PC-9 (cell line): ENCODE measurements at regions not wholly inside any gene's neighbourhood (a gene's known extent, or its start where the extent isn't known, plus 50 kb on each side); places are given as distances from the start of the nearest gene placed in this dataset.

Source experiments
- EZH2 ChIP-seq: fragments of 200-600 bp; sonication (generic); IDR thresholded peaks from 2 replicates; pipeline ENCODE4 v1.8.0; 2017; ENCODE audit warnings: antibody characterized with exemption, low read depth
- TF ChIP-seq, protein P1 (sequence below): fragments of 200-600 bp; sonication (generic); conservative IDR thresholded peaks from 2 replicates; pipeline ENCODE4 v1.6.1; 2017; ENCODE audit warnings: mixed run types, antibody characterized with exemption, mild to moderate bottlenecking, moderate library complexity

DNA sequence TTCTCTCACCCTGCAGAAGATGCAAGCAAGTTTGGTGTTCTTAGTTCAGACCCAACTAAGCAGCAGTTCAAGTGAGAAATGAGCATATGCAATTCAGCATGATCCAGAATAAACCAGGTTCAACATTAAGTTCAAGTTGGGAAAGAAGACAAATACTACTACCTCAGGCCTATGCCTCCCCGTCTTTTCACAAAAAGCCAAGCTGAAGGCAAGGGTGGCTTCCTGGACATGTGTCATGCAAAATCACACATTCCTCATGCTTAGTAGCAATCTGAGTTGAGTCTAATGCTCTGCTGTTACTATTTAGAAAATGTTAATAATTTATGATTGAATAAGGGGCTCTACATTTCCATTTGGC is 453.4 kb upstream of the GRAMD2B start:
- TF ChIP-seq, protein P1, sequence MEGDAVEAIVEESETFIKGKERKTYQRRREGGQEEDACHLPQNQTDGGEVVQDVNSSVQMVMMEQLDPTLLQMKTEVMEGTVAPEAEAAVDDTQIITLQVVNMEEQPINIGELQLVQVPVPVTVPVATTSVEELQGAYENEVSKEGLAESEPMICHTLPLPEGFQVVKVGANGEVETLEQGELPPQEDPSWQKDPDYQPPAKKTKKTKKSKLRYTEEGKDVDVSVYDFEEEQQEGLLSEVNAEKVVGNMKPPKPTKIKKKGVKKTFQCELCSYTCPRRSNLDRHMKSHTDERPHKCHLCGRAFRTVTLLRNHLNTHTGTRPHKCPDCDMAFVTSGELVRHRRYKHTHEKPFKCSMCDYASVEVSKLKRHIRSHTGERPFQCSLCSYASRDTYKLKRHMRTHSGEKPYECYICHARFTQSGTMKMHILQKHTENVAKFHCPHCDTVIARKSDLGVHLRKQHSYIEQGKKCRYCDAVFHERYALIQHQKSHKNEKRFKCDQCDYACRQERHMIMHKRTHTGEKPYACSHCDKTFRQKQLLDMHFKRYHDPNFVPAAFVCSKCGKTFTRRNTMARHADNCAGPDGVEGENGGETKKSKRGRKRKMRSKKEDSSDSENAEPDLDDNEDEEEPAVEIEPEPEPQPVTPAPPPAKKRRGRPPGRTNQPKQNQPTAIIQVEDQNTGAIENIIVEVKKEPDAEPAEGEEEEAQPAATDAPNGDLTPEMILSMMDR = no peak
- TF ChIP-seq EZH2 = no peak
